Caco-2 (cell line): ENCODE measurements at regions not wholly inside any gene's neighbourhood (a gene's known extent, or its start where the extent isn't known, plus 50 kb on each side); places are given as distances from the start of the nearest gene placed in this dataset.

ENCODE experiments used
- BruUV-seq: library from RNA; stranded (reverse); fragments of 400-500 nt; replicated peaks from 2 replicates; lab custom pipeline; 2021; lab: Mats Ljungman, UMichigan
- CTCF ChIA-PET: fragments of 300-600 bp; sonication (Branson Sonifier 250); formaldehyde crosslinking; loops from one replicate; lab custom pipeline; 2022; ENCODE audit warnings: antibody characterized with exemption; lab: Charles Lee
- POLR2A ChIA-PET: fragments of 300-600 bp; sonication (Branson Sonifier 250); formaldehyde crosslinking; loops from one replicate; lab custom pipeline; 2022; ENCODE audit warnings: antibody characterized with exemption; lab: Charles Lee
- DNase-seq, 2 experiments: peaks; one replicate each; pipeline versions ENCODE4 v3.0.0 to v3.0.0-alpha.2; 2020 to 2022
- H3K27me3 ChIP-seq: replicated peaks from 2 replicates; pipeline ENCODE4 v1.6.0; 2011; ENCODE audit warnings: low read length; ENCODE audit not compliant: control insufficient read depth, insufficient read depth
- H3K36me3 ChIP-seq: 2 replicates; pipeline ENCODE4 v1.5.1; 2011; ENCODE audit warnings: low read length; ENCODE audit not compliant: control insufficient read depth, insufficient read depth
- H3K4me1 ChIP-seq: fragments of 250-450 bp; sonication (Bioruptor Pico); 2 replicates; pipeline ENCODE4 v1.5.1; 2020; ENCODE audit warnings: mild to moderate bottlenecking
- H3K4me3 ChIP-seq: 2 replicates; pipeline ENCODE4 v1.5.1; 2011; ENCODE audit warnings: low read depth, mild to moderate bottlenecking, control low read depth, low read length
- H3K9me3 ChIP-seq: fragments of 250-450 bp; sonication (Bioruptor Pico); 2 replicates; pipeline ENCODE4 v1.5.1; 2020; ENCODE audit warnings: mild to moderate bottlenecking, moderate library complexity
- H3K27ac Mint-ChIP-seq: one replicate; pipeline ENCODE4 v1.8.0; 2022; ENCODE audit warnings: mixed read lengths; ENCODE audit not compliant: unreplicated experiment
- H3K27me3 Mint-ChIP-seq: one replicate; pipeline ENCODE4 v1.8.0; 2022; ENCODE audit warnings: mixed read lengths; ENCODE audit not compliant: insufficient read depth, unreplicated experiment
- H3K36me3 Mint-ChIP-seq: one replicate; pipeline ENCODE4 v1.8.0; 2022; ENCODE audit warnings: mild to moderate bottlenecking, mixed read lengths; ENCODE audit not compliant: insufficient read depth, unreplicated experiment
- H3K4me1 Mint-ChIP-seq: one replicate; pipeline ENCODE4 v1.8.0; 2022; ENCODE audit warnings: low read depth, mixed read lengths; ENCODE audit not compliant: unreplicated experiment
- H3K4me3 Mint-ChIP-seq: one replicate; pipeline ENCODE4 v1.8.0; 2022; ENCODE audit warnings: mild to moderate bottlenecking, moderate library complexity, mixed read lengths; ENCODE audit not compliant: unreplicated experiment
- H3K9me3 Mint-ChIP-seq: one replicate; pipeline ENCODE4 v1.8.0; 2022; ENCODE audit warnings: mixed read lengths; ENCODE audit not compliant: unreplicated experiment
- CTCF ChIP-seq, 2 experiments: fragments of 200-600 bp in 1 of 2; IDR thresholded peaks; 1 replicate in 1 of 2; 2 replicates in 1 of 2; pipeline versions ENCODE4 v1.5.1 to v1.8.0; 2011 to 2022; ENCODE audit warnings: antibody characterized with exemption in 1 of 2, control low read depth in 1 of 2, inconsistent platforms in 1 of 2, low read depth in 1 of 2, low read length in 1 of 2, mild to moderate bottlenecking in 1 of 2, moderate library complexity in 1 of 2; ENCODE audit not compliant: insufficient read depth in 1 of 2, severe bottlenecking in 1 of 2, unreplicated experiment in 1 of 2
- intact Hi-C: fragments of 100-400 bp; cut with micrococcal nuclease; formaldehyde crosslinking; loops from one replicate; pipeline ENCODE4 v1.10.0; 2022; ENCODE audit not compliant: unreplicated experiment

- H3K9me3 ChIP-seq: peaks cover 6% of the 10 kb centered on the region; the same call in 1 of the 2 replicates
- no TSS peak for BruUV-seq
- Mint-ChIP-seq H3K9me3 (peaks cover 12% of the 10 kb centered on the region), H3K27ac (no peak overlapping the region), H3K4me1 (peaks cover 7% of the 10 kb centered on the region), H3K4me3 (no peak overlapping the region), H3K27me3 (no peaks in the 10 kb centered on the region), H3K36me3 (no peaks in the 10 kb centered on the region)
- H3K4me3 ChIP-seq: no peak overlapping the region
- CTCF ChIA-PET: no interaction called here
- no peak for TF ChIP-seq CTCF (IDR thresholded peaks at IDR 0.05; ENCODE audit: insufficient read depth in 1 of 2, low read depth in 1 of 2, low read length in 1 of 2, severe bottlenecking in 1 of 2, unreplicated experiment in 1 of 2)
- peaks cover 6% of the 10 kb centered on the region for H3K4me1 ChIP-seq
- intact Hi-C loops: no loop called here
- no peaks in the 10 kb centered on the region for H3K27me3 ChIP-seq
- DNase-seq: no peak
- POLR2A ChIA-PET: no interaction called here
- no peaks in the 10 kb centered on the region for H3K36me3 ChIP-seq
These were observed 259.8 kb upstream of the PROX1 start for GRCh38 chr1:213727853-213728592.

GRCh38 chr1:213728593-213729536, 258.9 kb upstream of the PROX1 start:
- Mint-ChIP-seq H3K27me3 (no peaks in the 10 kb centered on the region), H3K4me3 (no peak overlapping the region), H3K36me3 (no peaks in the 10 kb centered on the region), H3K4me1 (peaks cover 7% of the 10 kb centered on the region), H3K27ac (no peak overlapping the region), H3K9me3 (peaks cover 12% of the 10 kb centered on the region)
- H3K27me3 ChIP-seq: no peaks in the 10 kb centered on the region
- H3K4me3 ChIP-seq: no peak overlapping the region
- intact Hi-C loops: no loop called here
- CTCF ChIA-PET: no interaction called here
- peak in 1 of 2 experiments; percentile 17 for DNase-seq
- POLR2A ChIA-PET: no interaction called here
- peaks cover 6% of the 10 kb centered on the region; the same call in 1 of the 2 replicates for H3K9me3 ChIP-seq
- no TSS peak for BruUV-seq
- H3K36me3 ChIP-seq: no peaks in the 10 kb centered on the region
- TF ChIP-seq CTCF (IDR thresholded peaks at IDR 0.05; ENCODE audit: insufficient read depth in 1 of 2, low read depth in 1 of 2, low read length in 1 of 2, severe bottlenecking in 1 of 2, unreplicated experiment in 1 of 2): no peak
- H3K4me1 ChIP-seq: peaks cover 12% of the 10 kb centered on the region

GRCh38 chr1:213733705-213734104, 254.1 kb upstream of the PROX1 start:
- Histone ChIP-seq H3K36me3 (no peaks in the 10 kb centered on the region), H3K9me3 (peaks cover 6% of the 10 kb centered on the region; the same call in 1 of the 2 replicates), H3K4me1 (peaks cover 21% of the 10 kb centered on the region), H3K4me3 (no peak overlapping the region), H3K27me3 (no peaks in the 10 kb centered on the region)
- Mint-ChIP-seq H3K27me3 (no peaks in the 10 kb centered on the region), H3K27ac (no peak overlapping the region), H3K4me3 (no peak overlapping the region), H3K9me3 (peaks cover 12% of the 10 kb centered on the region), H3K4me1 (no peaks in the 10 kb centered on the region), H3K36me3 (no peaks in the 10 kb centered on the region)
- no peak for TF ChIP-seq CTCF (IDR thresholded peaks at IDR 0.05; ENCODE audit: insufficient read depth in 1 of 2, low read depth in 1 of 2, low read length in 1 of 2, severe bottlenecking in 1 of 2, unreplicated experiment in 1 of 2)
- POLR2A ChIA-PET: no interaction called here
- CTCF ChIA-PET: no interaction called here
- BruUV-seq: no TSS peak
- intact Hi-C loops: loop anchor here (5.0 kb wide), 1 partner anchor 161 kb away; no protein-coding TSS in a partner anchor
- DNase-seq: peak in 1 of 2 experiments; percentile 38
